ENCODE measurements at regions not wholly inside any gene's neighbourhood (a gene's known extent, or its start where the extent isn't known, plus 50 kb on each side); places are given as distances from the start of the nearest gene placed in this dataset.
"Not testable (repeated sequence)": the region's sequence is repeated elsewhere in the genome, so short reads cannot be mapped to it uniquely, and the experiment has no call there.

DNA sequence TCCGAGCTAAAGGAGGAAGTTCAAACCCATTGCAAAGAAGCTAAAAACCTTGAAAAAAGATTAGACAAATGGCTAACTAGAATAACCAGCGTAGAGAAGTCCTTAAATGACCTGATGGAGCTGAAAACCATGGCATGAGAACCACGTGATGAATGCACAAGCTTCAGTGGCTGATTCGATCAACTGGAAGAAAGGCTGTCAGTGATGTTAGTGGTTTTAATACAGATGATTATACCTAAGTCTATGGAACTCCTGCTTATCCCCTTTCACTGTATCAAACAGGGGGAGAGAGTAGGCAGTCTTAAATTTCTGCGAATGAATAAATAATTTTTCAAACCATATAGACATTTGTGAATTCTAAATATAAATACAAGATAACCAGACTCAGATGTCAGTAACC is 512.7 kb downstream of the PRKD1 start:
- not testable (repeated sequence) for TF ChIP-seq EP300, POLR2A (IDR thresholded peaks at IDR 0.05)
- TF ChIP-seq, protein P1, sequence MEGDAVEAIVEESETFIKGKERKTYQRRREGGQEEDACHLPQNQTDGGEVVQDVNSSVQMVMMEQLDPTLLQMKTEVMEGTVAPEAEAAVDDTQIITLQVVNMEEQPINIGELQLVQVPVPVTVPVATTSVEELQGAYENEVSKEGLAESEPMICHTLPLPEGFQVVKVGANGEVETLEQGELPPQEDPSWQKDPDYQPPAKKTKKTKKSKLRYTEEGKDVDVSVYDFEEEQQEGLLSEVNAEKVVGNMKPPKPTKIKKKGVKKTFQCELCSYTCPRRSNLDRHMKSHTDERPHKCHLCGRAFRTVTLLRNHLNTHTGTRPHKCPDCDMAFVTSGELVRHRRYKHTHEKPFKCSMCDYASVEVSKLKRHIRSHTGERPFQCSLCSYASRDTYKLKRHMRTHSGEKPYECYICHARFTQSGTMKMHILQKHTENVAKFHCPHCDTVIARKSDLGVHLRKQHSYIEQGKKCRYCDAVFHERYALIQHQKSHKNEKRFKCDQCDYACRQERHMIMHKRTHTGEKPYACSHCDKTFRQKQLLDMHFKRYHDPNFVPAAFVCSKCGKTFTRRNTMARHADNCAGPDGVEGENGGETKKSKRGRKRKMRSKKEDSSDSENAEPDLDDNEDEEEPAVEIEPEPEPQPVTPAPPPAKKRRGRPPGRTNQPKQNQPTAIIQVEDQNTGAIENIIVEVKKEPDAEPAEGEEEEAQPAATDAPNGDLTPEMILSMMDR (IDR thresholded peaks at IDR 0.05), result not testable (repeated sequence)

Data from suprapubic skin (tissue), 3 donors.